ENCODE measurements at regions not wholly inside any gene's neighbourhood (a gene's known extent, or its start where the extent isn't known, plus 50 kb on each side); places are given as distances from the start of the nearest gene placed in this dataset.

GRCh38 chr20:55667024-55667423, 338.3 kb downstream of the CBLN4 start:
- no peak for TF ChIP-seq CTCF (IDR thresholded peaks at IDR 0.05 in 2 of 3, conservative IDR thresholded peaks at IDR 0.05 in 1 of 3; ENCODE audit: control insufficient read depth in 2 of 3, extremely low read depth in 1 of 3, insufficient read depth in 1 of 3, low read depth in 3 of 3, low read length in 3 of 3)
- TF ChIP-seq NR2C2 (IDR thresholded peaks at IDR 0.05; ENCODE audit: borderline replicate concordance, control insufficient read depth, insufficient read length, low read depth): no peak
- TF ChIP-seq BHLHE40 (IDR thresholded peaks at IDR 0.05; ENCODE audit: borderline replicate concordance in 1 of 2, low read depth in 2 of 2, low read length in 1 of 2): no peak

All from GM12878 (cell line).